ENCODE measurements at regions not wholly inside any gene's neighbourhood (a gene's known extent, or its start where the extent isn't known, plus 50 kb on each side); places are given as distances from the start of the nearest gene placed in this dataset.

- Histone ChIP-seq H3K27me3 (ENCODE audit: insufficient read depth, low read length, poor library complexity, severe bottlenecking) (no peaks in the 10 kb centered on the region), H3K9ac (ENCODE audit: low read depth, low read length, poor library complexity, severe bottlenecking) (no peak overlapping the region), H3K4me2 (ENCODE audit: low read depth, low read length, poor library complexity, severe bottlenecking) (no peak overlapping the region), H2AFZ (ENCODE audit: low read length) (no peak overlapping the region), H3K4me1 (ENCODE audit: insufficient read depth, low read length, poor library complexity, severe bottlenecking) (peaks cover 10% of the 10 kb centered on the region), H3K4me3 (ENCODE audit: low read length, poor library complexity, severe bottlenecking) (no peak overlapping the region), H3K9me3 (ENCODE audit: insufficient read depth, low read depth, low read length) (no peaks in the 10 kb centered on the region), H3K79me2 (ENCODE audit: insufficient read depth, low read length) (no peaks in the 10 kb centered on the region), H4K20me1 (ENCODE audit: insufficient read depth, low read length, poor library complexity, severe bottlenecking) (no peaks in the 10 kb centered on the region), H3F3A (ENCODE audit: low read depth) (no peaks in the 10 kb centered on the region), H3K9me2 (replicated peaks; ENCODE audit: low read depth, low read length) (no peaks in the 10 kb centered on the region), H3K36me3 (ENCODE audit: insufficient read depth, low read length) (no peaks in the 10 kb centered on the region)
- TF ChIP-seq EZH2phosphoT487 (IDR thresholded peaks at IDR 0.05; ENCODE audit: borderline replicate concordance) (no peak), CTCF (conservative IDR thresholded peaks at IDR 0.05; ENCODE audit: low read length) (no peak)
Measured at GRCh38 chr22:49323751-49324415, 503.8 kb downstream of the BRD1 start.

- Histone ChIP-seq H3K9ac (ENCODE audit: low read depth, low read length, poor library complexity, severe bottlenecking) (no peak overlapping the region), H2AFZ (ENCODE audit: low read length) (no peak overlapping the region), H3K4me3 (ENCODE audit: low read length, poor library complexity, severe bottlenecking) (no peak overlapping the region), H3K9me3 (ENCODE audit: insufficient read depth, low read depth, low read length) (no peaks in the 10 kb centered on the region), H3K79me2 (ENCODE audit: insufficient read depth, low read length) (no peaks in the 10 kb centered on the region), H4K20me1 (ENCODE audit: insufficient read depth, low read length, poor library complexity, severe bottlenecking) (no peaks in the 10 kb centered on the region), H3K27me3 (ENCODE audit: insufficient read depth, low read length, poor library complexity, severe bottlenecking) (no peaks in the 10 kb centered on the region), H3K36me3 (ENCODE audit: insufficient read depth, low read length) (no peaks in the 10 kb centered on the region), H3K4me1 (ENCODE audit: insufficient read depth, low read length, poor library complexity, severe bottlenecking) (peaks cover 10% of the 10 kb centered on the region), H3K4me2 (ENCODE audit: low read depth, low read length, poor library complexity, severe bottlenecking) (no peak overlapping the region), H3K9me2 (replicated peaks; ENCODE audit: low read depth, low read length) (no peaks in the 10 kb centered on the region), H3F3A (ENCODE audit: low read depth) (no peaks in the 10 kb centered on the region)
- TF ChIP-seq CTCF (conservative IDR thresholded peaks at IDR 0.05; ENCODE audit: low read length): no peak
- TF ChIP-seq EZH2phosphoT487 (IDR thresholded peaks at IDR 0.05; ENCODE audit: borderline replicate concordance): no peak
Measured at GRCh38 chr22:49322861-49323622, 504.6 kb downstream of the BRD1 start.

- Histone ChIP-seq H3K36me3 (ENCODE audit: insufficient read depth, low read length) (no peaks in the 10 kb centered on the region), H2AFZ (ENCODE audit: low read length) (no peak overlapping the region), H3K4me1 (ENCODE audit: insufficient read depth, low read length, poor library complexity, severe bottlenecking) (peaks cover 10% of the 10 kb centered on the region), H3F3A (ENCODE audit: low read depth) (no peaks in the 10 kb centered on the region), H3K79me2 (ENCODE audit: insufficient read depth, low read length) (no peaks in the 10 kb centered on the region), H3K4me2 (ENCODE audit: low read depth, low read length, poor library complexity, severe bottlenecking) (no peak overlapping the region), H3K9me3 (ENCODE audit: insufficient read depth, low read depth, low read length) (no peaks in the 10 kb centered on the region), H3K4me3 (ENCODE audit: low read length, poor library complexity, severe bottlenecking) (no peak overlapping the region), H3K27me3 (ENCODE audit: insufficient read depth, low read length, poor library complexity, severe bottlenecking) (no peaks in the 10 kb centered on the region), H4K20me1 (ENCODE audit: insufficient read depth, low read length, poor library complexity, severe bottlenecking) (no peaks in the 10 kb centered on the region), H3K9me2 (replicated peaks; ENCODE audit: low read depth, low read length) (no peaks in the 10 kb centered on the region), H3K9ac (ENCODE audit: low read depth, low read length, poor library complexity, severe bottlenecking) (no peak overlapping the region)
- TF ChIP-seq CTCF (conservative IDR thresholded peaks at IDR 0.05; ENCODE audit: low read length): no peak
- no peak for TF ChIP-seq EZH2phosphoT487 (IDR thresholded peaks at IDR 0.05; ENCODE audit: borderline replicate concordance)
Measured at GRCh38 chr22:49322231-49322630, 505.4 kb downstream of the BRD1 start.
